GM12878 (cell line): ENCODE measurements at regions not wholly inside any gene's neighbourhood (a gene's known extent, or its start where the extent isn't known, plus 50 kb on each side); places are given as distances from the start of the nearest gene placed in this dataset.

Experiments used
- ATAC-seq: fragments of 200-7000 bp; cut with Tn5 transposase; 3 replicates; pipeline ENCODE4 v1.9.1; 2020; ENCODE audit warnings: mild to moderate bottlenecking, moderate library complexity
- BruUV-seq: library from RNA; stranded (reverse); fragments of 400-500 nt; replicated peaks from 2 replicates; lab custom pipeline; 2021; lab: Mats Ljungman, UMichigan
- CTCF ChIA-PET: fragments of 300-600 bp; sonication (Branson Sonifier 250); formaldehyde crosslinking; extraction: SDS; loops from one replicate; lab custom pipeline; 2021; ENCODE audit warnings: inconsistent platforms; lab: Yijun Ruan, JAX
- POLR2A ChIA-PET: fragments of 350-600 bp; formaldehyde crosslinking; extraction: SDS; loops from one replicate; lab custom pipeline; 2021; ENCODE audit warnings: inconsistent platforms; lab: Charles Lee
- RAD21 ChIA-PET: fragments of 300-600 bp; sonication (Branson Sonifier 250); formaldehyde crosslinking; loops from one replicate; lab custom pipeline; 2023; ENCODE audit warnings: antibody characterized with exemption; ENCODE audit not compliant: unreplicated experiment; lab: Charles Lee
- SMC1A ChIA-PET: fragments of 300-600 bp; sonication (Branson Sonifier 250); formaldehyde crosslinking; loops from one replicate; lab custom pipeline; 2023; ENCODE audit not compliant: unreplicated experiment, uncharacterized antibody; lab: Charles Lee
- DNase-seq: peaks from one replicate; pipeline ENCODE4 v3.0.0-alpha.2; 2011; ENCODE audit warnings: low read depth, low spot score
- FAIRE-seq: peaks from 3 replicates; lab custom pipeline; 2011; peaks lifted over from hg19 to GRCh38; lab: Jason Lieb, UNC
- H2AFZ ChIP-seq: 2 replicates; pipeline ENCODE4 v1.6.0; 2011; ENCODE audit warnings: low read depth, low read length, control low read depth; ENCODE audit not compliant: control insufficient read depth
- H3K27ac ChIP-seq: 2 replicates; pipeline ENCODE4 v1.5.1; 2011; ENCODE audit warnings: control low read depth; ENCODE audit not compliant: control insufficient read depth, insufficient read depth
- H3K27me3 ChIP-seq, 2 experiments: replicated peaks in 1 of 2; 2 replicates each; pipeline versions ENCODE4 v1.6.0 to v1.6.1; 2011; ENCODE audit warnings: low read length in 1 of 2; ENCODE audit not compliant: control insufficient read depth in 2 of 2, insufficient read depth in 2 of 2
- H3K36me3 ChIP-seq, 2 experiments: 2 replicates each; pipeline ENCODE4 v1.5.1; 2011; ENCODE audit warnings: low read length in 1 of 2; ENCODE audit not compliant: control insufficient read depth in 2 of 2, insufficient read depth in 2 of 2
- H3K4me1 ChIP-seq: 2 replicates; pipeline ENCODE4 v1.6.1; 2011; ENCODE audit warnings: mild to moderate bottlenecking, low read length, moderate library complexity, mixed read lengths; ENCODE audit not compliant: control insufficient read depth, insufficient read depth
- H3K4me2 ChIP-seq: 2 replicates; pipeline ENCODE4 v1.6.0; 2011; ENCODE audit warnings: control low read depth; ENCODE audit not compliant: control insufficient read depth, insufficient read depth
- H3K4me3 ChIP-seq: fragments of 200-600 bp; sonication (generic); 2 replicates; pipeline ENCODE4 v1.5.1; 2016
- H3K79me2 ChIP-seq: 2 replicates; pipeline ENCODE4 v1.6.0; 2011; ENCODE audit warnings: low read length; ENCODE audit not compliant: control insufficient read depth, insufficient read depth
- H3K9ac ChIP-seq: 2 replicates; pipeline ENCODE4 v1.8.0; 2011; ENCODE audit warnings: low read length, control low read depth, mixed read lengths; ENCODE audit not compliant: control insufficient read depth, insufficient read depth
- H3K9me3 ChIP-seq: replicated peaks from 3 replicates; pipeline ENCODE4 v1.5.1; 2011; ENCODE audit warnings: mild to moderate bottlenecking, low read length; ENCODE audit not compliant: control insufficient read depth, insufficient read depth
- H4K20me1 ChIP-seq: 2 replicates; pipeline ENCODE4 v1.6.0; 2011; ENCODE audit not compliant: control insufficient read depth, insufficient read depth
- CTCF ChIP-seq, 3 experiments: IDR thresholded peaks in 2 of 3; conservative IDR thresholded peaks in 1 of 3; 2 replicates each; pipeline ENCODE4 v1.5.1; 2011; ENCODE audit warnings: low read depth in 3 of 3, low read length in 3 of 3, mild to moderate bottlenecking in 3 of 3, control low read depth in 2 of 3, moderate library complexity in 2 of 3, inconsistent platforms in 1 of 3, mixed read lengths in 1 of 3; ENCODE audit not compliant: control insufficient read depth in 2 of 3, insufficient read depth in 1 of 3; ENCODE audit errors: extremely low read depth in 1 of 3
- EED ChIP-seq: sonication (generic); IDR thresholded peaks from 2 replicates; pipeline ENCODE4 v1.6.1; 2016; ENCODE audit warnings: antibody characterized with exemption, low read depth
- EGR1 ChIP-seq, 2 experiments: IDR thresholded peaks; 1 replicate in 1 of 2; 2 replicates in 1 of 2; pipeline ENCODE4 v1.6.1; 2011 to 2012; ENCODE audit warnings: low read depth in 2 of 2, low read length in 2 of 2, borderline replicate concordance in 1 of 2, mild to moderate bottlenecking in 1 of 2, moderate library complexity in 1 of 2
- MYB ChIP-seq: fragments of 150-350 bp; IDR thresholded peaks from 2 replicates; pipeline ENCODE4 v1.6.1; 2014; ENCODE audit warnings: mild to moderate bottlenecking, low read depth, low read length, borderline replicate concordance
- NR2C1 ChIP-seq: fragments of 450-650 bp; IDR thresholded peaks from 2 replicates; pipeline ENCODE4 v1.6.1; 2017; ENCODE audit warnings: antibody characterized with exemption, mild to moderate bottlenecking, moderate library complexity
- RAD51 ChIP-seq: fragments of 450-650 bp; IDR thresholded peaks from 2 replicates; pipeline ENCODE4 v1.6.1; 2016; ENCODE audit warnings: moderate library complexity, mild to moderate bottlenecking, inconsistent platforms
- STAT1 ChIP-seq: fragments of 450-650 bp; conservative IDR thresholded peaks from 2 replicates; pipeline ENCODE4 v1.6.1; 2014; ENCODE audit warnings: antibody characterized with exemption, mild to moderate bottlenecking
- ZNF217 ChIP-seq: fragments of 450-650 bp; IDR thresholded peaks from 2 replicates; pipeline ENCODE4 v1.6.1; 2017; ENCODE audit warnings: antibody characterized with exemption, mild to moderate bottlenecking
- ZSCAN29 ChIP-seq: fragments of 450-650 bp; IDR thresholded peaks from 2 replicates; pipeline ENCODE4 v1.6.1; 2017; ENCODE audit warnings: mild to moderate bottlenecking, moderate library complexity
- ZZZ3 ChIP-seq: IDR thresholded peaks from 2 replicates; pipeline ENCODE4 v1.6.1; 2011; ENCODE audit warnings: low read depth; ENCODE audit not compliant: control insufficient read depth, insufficient read length
- in situ Hi-C: fragments of 300-500 bp; cut with MboI; formaldehyde crosslinking; loops from 9 replicates; pipeline ENCODE4 v1.14.3; 2018; ENCODE audit warnings: mixed read lengths
- intact Hi-C: fragments of 100-400 bp; cut with micrococcal nuclease; formaldehyde crosslinking; loops from one replicate; pipeline ENCODE4 v1.14.2; 2022; ENCODE audit not compliant: unreplicated experiment
- TF ChIP-seq, protein P1 (sequence below): fragments of 450-650 bp; IDR thresholded peaks from 2 replicates; pipeline ENCODE4 v1.6.1; 2017; ENCODE audit warnings: borderline replicate concordance
- TF ChIP-seq, protein P2 (sequence below): fragments of 450-650 bp; IDR thresholded peaks from 2 replicates; pipeline ENCODE4 v1.6.1; 2018; ENCODE audit warnings: mild to moderate bottlenecking, low read depth, moderate library complexity; ENCODE audit not compliant: partially characterized antibody
- TF ChIP-seq, protein P3 (sequence below): fragments of 450-650 bp; IDR thresholded peaks from 2 replicates; pipeline ENCODE4 v1.6.1; 2016; ENCODE audit warnings: mild to moderate bottlenecking, moderate library complexity, borderline replicate concordance

- Histone ChIP-seq H3K4me3 (no peak overlapping the region), H3K9ac (no peak overlapping the region), H3K36me3 (no peaks in the 10 kb centered on the region), H3K4me1 (peaks cover 52% of the 10 kb centered on the region), H3K79me2 (no peaks in the 10 kb centered on the region), H3K27me3 (no peaks in the 10 kb centered on the region), H3K9me3 (no peaks in the 10 kb centered on the region), H3K27ac (no peak overlapping the region; the same call in 1 of the 2 replicates), H4K20me1 (no peaks in the 10 kb centered on the region), H3K4me2 (peak overlapping the region; percentile 41; the same call in 1 of the 2 replicates), H2AFZ (peak overlapping the region; percentile 24; the same call in 1 of the 2 replicates)
- POLR2A ChIA-PET, result no interaction called here
- intact Hi-C loops, result no loop called here
- BruUV-seq, result no TSS peak
- ATAC-seq (no peak), DNase-seq (no peak), FAIRE-seq (no peak)
- in situ Hi-C loops, result loop anchor here (10.0 to 25.0 kb wide), 3 partner anchors 126 to 1844 kb away; partner anchors contain the start of genes RGMB and RIOK2
- CTCF ChIA-PET, result interaction anchor here (0.9 to 4.0 kb wide), 8 partner anchors 30 to 262 kb away, joined by 3 to 46 read pairs (median 20); no protein-coding TSS in a partner anchor
- SMC1A ChIA-PET, result interaction anchor here (0.8 to 4.0 kb wide), 8 partner anchors 27 to 278 kb away, joined by 3 to 43 read pairs (median 12); no protein-coding TSS in a partner anchor
- RAD21 ChIA-PET, result interaction anchor here (1.8 to 4.0 kb wide), 2 partner anchors 29 to 107 kb away, joined by 9 to 20 read pairs; no protein-coding TSS in a partner anchor
- no peak for TF ChIP-seq CTCF (IDR thresholded peaks at IDR 0.05 in 2 of 3, conservative IDR thresholded peaks at IDR 0.05 in 1 of 3; ENCODE audit: control insufficient read depth in 2 of 3, extremely low read depth in 1 of 3, insufficient read depth in 1 of 3, low read depth in 3 of 3, low read length in 3 of 3)
- no peak for TF ChIP-seq EED
- TF ChIP-seq ZSCAN29, result no peak
- TF ChIP-seq, protein P1, sequence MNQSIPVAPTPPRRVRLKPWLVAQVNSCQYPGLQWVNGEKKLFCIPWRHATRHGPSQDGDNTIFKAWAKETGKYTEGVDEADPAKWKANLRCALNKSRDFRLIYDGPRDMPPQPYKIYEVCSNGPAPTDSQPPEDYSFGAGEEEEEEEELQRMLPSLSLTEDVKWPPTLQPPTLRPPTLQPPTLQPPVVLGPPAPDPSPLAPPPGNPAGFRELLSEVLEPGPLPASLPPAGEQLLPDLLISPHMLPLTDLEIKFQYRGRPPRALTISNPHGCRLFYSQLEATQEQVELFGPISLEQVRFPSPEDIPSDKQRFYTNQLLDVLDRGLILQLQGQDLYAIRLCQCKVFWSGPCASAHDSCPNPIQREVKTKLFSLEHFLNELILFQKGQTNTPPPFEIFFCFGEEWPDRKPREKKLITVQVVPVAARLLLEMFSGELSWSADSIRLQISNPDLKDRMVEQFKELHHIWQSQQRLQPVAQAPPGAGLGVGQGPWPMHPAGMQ, result no peak
- TF ChIP-seq, protein P2, sequence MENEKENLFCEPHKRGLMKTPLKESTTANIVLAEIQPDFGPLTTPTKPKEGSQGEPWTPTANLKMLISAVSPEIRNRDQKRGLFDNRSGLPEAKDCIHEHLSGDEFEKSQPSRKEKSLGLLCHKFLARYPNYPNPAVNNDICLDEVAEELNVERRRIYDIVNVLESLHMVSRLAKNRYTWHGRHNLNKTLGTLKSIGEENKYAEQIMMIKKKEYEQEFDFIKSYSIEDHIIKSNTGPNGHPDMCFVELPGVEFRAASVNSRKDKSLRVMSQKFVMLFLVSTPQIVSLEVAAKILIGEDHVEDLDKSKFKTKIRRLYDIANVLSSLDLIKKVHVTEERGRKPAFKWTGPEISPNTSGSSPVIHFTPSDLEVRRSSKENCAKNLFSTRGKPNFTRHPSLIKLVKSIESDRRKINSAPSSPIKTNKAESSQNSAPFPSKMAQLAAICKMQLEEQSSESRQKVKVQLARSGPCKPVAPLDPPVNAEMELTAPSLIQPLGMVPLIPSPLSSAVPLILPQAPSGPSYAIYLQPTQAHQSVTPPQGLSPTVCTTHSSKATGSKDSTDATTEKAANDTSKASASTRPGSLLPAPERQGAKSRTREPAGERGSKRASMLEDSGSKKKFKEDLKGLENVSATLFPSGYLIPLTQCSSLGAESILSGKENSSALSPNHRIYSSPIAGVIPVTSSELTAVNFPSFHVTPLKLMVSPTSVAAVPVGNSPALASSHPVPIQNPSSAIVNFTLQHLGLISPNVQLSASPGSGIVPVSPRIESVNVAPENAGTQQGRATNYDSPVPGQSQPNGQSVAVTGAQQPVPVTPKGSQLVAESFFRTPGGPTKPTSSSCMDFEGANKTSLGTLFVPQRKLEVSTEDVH, result no peak
- TF ChIP-seq STAT1, result no peak
- no peak for TF ChIP-seq NR2C1
- TF ChIP-seq, protein P3, sequence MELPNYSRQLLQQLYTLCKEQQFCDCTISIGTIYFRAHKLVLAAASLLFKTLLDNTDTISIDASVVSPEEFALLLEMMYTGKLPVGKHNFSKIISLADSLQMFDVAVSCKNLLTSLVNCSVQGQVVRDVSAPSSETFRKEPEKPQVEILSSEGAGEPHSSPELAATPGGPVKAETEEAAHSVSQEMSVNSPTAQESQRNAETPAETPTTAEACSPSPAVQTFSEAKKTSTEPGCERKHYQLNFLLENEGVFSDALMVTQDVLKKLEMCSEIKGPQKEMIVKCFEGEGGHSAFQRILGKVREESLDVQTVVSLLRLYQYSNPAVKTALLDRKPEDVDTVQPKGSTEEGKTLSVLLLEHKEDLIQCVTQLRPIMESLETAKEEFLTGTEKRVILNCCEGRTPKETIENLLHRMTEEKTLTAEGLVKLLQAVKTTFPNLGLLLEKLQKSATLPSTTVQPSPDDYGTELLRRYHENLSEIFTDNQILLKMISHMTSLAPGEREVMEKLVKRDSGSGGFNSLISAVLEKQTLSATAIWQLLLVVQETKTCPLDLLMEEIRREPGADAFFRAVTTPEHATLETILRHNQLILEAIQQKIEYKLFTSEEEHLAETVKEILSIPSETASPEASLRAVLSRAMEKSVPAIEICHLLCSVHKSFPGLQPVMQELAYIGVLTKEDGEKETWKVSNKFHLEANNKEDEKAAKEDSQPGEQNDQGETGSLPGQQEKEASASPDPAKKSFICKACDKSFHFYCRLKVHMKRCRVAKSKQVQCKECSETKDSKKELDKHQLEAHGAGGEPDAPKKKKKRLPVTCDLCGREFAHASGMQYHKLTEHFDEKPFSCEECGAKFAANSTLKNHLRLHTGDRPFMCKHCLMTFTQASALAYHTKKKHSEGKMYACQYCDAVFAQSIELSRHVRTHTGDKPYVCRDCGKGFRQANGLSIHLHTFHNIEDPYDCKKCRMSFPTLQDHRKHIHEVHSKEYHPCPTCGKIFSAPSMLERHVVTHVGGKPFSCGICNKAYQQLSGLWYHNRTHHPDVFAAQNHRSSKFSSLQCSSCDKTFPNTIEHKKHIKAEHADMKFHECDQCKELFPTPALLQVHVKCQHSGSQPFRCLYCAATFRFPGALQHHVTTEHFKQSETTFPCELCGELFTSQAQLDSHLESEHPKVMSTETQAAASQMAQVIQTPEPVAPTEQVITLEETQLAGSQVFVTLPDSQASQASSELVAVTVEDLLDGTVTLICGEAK, result no peak
- no peak for TF ChIP-seq ZNF217
- no peak for TF ChIP-seq EGR1 (IDR thresholded peaks at IDR 0.05; ENCODE audit: borderline replicate concordance in 1 of 2, low read depth in 2 of 2, low read length in 2 of 2)
- no peak for TF ChIP-seq ZZZ3
- TF ChIP-seq RAD51, result no peak
- no peak for TF ChIP-seq MYB
Measured at GRCh38 chr5:99030906-99031440, 102.2 kb upstream of the CHD1 start.
